ENCODE measurements at regions not wholly inside any gene's neighbourhood (a gene's known extent, or its start where the extent isn't known, plus 50 kb on each side); places are given as distances from the start of the nearest gene placed in this dataset.
"Not testable (repeated sequence)": the region's sequence is repeated elsewhere in the genome, so short reads cannot be mapped to it uniquely, and the experiment has no call there.

DNA sequence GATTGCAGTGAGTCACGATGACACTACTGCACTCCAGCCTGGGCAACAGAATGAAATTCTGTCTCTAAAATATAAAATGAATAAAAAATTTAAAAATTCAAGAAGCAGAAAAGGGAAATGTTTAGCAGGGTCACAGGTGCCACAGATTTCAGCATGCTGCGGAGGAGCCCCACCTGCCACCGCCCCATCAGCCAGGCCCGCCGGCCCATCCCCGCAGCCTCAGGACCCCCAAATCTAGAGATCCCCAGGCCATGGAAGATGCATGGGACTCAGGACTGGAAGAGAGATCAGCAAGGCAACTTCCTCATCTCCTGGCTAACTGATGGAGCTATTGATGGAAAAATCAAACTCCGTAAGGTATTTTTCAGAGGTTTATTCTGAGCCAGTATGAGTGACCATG, 208.2 kb downstream of the UQCRFS1 start:
- no peak for DNase-seq

DNA sequence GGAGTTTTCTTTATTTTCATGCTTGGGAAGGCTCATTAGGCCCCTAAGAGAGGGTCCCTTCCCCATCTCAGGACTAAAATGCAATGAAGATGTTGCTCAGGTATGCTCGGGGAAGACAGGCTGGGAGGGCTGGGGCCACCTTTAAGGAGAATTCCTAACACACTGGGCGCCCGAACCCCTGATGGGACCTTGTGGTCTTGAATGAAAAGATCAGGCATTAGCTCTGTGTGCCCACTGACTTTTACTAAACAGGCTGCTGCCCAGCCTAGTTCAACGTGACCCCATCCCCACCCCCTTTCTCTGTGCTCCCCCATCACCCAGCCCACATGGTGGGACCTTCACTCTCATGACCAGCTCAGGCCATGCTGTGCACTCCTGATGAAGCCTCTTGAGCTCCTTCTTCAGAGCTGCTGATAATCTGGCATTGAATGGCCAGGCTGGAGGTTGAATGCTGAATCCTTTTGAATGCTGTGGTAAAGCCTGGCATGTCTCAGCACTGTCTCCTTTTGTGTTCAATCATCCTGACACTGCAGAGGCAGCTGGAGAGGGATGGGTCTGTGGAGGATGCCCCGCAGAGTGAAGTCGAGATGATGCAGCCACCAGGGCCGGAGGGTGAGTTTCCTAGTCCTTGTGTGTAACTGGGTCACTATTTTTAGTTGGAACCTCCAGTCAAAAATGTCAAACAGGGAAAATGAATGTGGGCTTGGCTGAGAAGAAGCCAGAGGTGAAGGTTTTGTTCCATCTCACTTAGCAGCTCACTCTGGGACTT, 209.1 kb downstream of the UQCRFS1 start:
- DNase-seq, result no peak

- DNase-seq, result no peak
Observed at GRCh38 chr19:29002336-29002735, 210.6 kb downstream of the UQCRFS1 start.

- DNase-seq, result no peak
Observed at GRCh38 chr19:29001597-29002245, 211.2 kb downstream of the UQCRFS1 start.

DNA sequence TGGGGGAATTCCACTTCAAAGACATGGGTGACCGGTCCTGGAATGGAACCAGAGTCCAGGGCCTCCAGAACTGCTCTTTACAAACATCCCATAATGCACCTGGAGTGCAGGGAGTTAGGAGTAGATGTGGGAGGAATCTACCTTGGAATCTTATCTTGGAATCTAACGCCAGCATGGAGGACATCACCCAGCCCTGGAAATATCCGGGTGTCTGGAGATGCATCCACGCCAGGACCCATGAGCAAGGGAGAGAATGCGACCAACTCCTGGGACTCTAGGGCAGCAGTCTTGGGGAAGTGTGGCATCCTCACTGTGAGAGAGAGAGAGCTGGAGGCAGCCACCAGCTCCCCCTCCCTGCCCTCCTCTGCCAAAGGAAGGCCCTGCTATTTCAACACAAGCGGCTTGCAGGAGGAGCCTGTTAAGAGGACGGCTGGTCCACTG, 211.8 kb downstream of the UQCRFS1 start:
- no peak for DNase-seq

GRCh38 chr19:28999724-29000433, 213.1 kb downstream of the UQCRFS1 start:
- no peak for DNase-seq

DNA sequence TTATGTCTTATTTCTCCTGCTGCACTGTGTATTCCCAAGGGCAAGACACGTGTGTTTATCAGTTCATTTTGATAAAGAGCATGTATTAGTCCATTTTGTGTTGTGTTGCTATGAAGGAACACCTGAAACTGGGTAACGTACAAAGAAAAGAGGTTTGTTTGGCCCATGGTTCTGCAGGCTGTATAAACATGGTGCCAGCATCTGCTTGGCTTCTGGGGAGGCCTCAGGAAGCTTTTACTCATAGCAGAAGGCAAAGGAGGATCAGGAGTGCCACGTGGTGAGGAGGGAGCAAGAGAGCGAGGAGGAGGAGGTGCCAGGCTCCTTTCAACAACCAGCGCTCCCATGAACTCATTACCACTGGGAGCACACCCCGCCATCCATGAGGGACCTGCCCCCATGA, 214.0 kb downstream of the UQCRFS1 start:
- DNase-seq, result no peak

DNA sequence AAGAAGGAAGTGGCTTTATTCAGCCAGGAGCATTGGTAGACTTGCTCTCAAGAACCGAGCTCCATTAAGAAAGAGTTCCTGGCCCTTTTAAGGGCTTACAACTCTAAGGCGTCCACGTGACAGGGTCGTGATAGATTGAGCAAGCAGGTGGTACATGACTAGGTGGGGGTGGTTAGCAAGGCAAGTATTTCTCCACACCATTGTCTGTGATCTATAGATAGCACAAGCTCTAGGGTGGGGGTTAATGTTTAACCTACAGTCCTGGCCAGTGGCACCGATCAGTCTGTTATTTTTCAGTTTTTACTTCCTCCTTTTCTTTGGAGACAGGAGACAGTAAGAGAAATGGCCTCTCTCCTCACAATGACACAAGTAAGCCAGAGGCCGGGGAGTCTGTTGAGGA, 215.1 kb downstream of the UQCRFS1 start:
- DNase-seq, result not testable (repeated sequence)

- DNase-seq, result no peak
Observed at GRCh38 chr19:28990522-28990921, 222.4 kb downstream of the UQCRFS1 start.

DNA sequence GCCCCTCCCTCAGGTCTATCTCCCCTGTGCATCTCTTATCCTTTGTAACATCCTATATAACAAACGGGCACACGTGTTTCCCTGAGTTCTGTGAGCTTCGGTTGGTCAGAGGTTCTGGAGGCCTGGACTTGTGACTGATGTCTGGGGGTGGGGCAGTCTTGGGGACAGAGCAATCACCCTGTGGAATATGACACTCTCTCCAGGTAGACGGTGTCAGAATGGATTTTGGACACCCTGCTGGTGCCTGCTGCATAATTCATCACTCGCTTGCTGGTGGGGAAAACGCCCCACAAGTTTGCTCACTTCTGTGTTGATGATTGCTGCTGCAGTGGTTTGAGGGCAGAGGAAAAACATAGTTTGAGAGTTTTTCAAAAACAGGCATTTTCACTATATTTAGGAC, 223.2 kb downstream of the UQCRFS1 start:
- no peak for DNase-seq

- no peak for DNase-seq
Observed at GRCh38 chr19:28988066-28988465, 224.9 kb downstream of the UQCRFS1 start.

DNA sequence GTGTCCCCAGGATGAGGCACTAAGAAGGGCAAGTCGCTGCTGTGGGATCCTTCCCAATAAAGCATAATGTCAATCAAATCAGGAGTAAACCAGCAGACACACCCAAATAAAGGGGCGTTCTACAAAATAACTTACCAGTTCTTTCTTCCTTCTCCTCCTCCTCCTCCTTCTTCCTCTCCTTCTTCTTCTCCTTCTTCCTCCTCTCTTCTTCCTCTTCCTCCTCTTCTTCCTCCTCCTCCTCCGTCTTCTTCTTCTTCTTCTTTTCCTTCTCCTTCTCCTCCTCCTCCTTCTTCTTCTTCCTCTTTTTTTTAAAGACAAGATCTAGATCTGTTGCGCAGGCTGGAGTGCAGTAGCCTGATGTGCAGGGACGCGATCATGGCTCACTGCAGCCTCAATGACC, 225.8 kb downstream of the UQCRFS1 start:
- DNase-seq, result no peak

DNA sequence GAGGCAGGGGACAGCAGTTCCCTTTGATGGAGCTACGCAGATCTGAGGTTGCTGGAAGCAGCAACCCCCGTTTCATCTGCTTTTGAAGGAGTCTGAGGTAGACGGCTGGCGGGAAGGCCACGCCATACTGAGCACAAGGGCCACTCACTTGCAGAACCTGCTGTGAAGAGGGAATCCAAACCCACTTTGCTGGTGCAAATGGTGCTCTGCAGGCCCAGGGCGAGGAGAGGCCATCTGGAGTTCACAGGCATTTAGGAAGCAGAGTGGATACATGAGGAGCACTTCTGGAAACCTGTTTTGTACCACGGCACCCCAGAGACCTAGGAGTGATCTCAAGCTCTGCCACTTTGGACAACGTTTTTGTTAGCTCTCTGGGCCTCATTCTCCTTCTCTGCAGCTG, 227.8 kb downstream of the UQCRFS1 start:
- no peak for DNase-seq

- DNase-seq, result no peak
Observed at GRCh38 chr19:28984315-28984714, 228.6 kb downstream of the UQCRFS1 start.

GRCh38 chr19:28983430-28983829, 229.5 kb downstream of the UQCRFS1 start:
- DNase-seq, result no peak

GRCh38 chr19:28981994-28982393, 231.0 kb downstream of the UQCRFS1 start:
- no peak for DNase-seq

GRCh38 chr19:28981518-28981917, 231.4 kb downstream of the UQCRFS1 start:
- DNase-seq, result no peak

DNA sequence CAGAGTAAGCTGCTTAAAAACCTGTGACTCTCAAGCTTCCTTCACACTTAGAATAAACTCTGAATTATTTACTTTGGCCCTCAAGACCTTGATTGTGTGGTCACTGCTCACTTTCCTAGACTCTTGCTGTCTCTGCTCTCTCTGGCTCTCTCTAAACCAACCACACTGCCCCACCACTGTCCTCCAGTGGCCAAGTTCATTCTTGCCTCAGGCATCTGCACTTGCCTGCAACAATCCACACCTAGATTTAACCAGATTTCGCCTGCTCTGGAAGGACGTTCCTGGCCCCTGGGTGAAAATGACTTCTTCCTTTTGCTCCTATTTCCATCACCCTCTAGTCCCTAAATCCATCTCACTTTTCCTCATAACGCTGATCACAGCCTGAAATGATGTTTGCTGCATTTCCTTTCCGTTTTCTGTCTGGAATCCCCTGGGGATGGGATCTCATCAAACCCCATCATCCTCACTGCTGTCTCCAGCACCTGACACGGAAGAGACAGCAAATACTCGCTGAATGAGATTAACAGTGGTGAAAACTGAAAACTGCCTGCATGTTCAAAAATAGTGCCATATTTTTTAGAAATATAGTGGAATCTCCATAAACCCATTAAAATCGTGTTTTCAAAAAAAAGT, 232.6 kb downstream of the UQCRFS1 start:
- no peak for DNase-seq

DNA sequence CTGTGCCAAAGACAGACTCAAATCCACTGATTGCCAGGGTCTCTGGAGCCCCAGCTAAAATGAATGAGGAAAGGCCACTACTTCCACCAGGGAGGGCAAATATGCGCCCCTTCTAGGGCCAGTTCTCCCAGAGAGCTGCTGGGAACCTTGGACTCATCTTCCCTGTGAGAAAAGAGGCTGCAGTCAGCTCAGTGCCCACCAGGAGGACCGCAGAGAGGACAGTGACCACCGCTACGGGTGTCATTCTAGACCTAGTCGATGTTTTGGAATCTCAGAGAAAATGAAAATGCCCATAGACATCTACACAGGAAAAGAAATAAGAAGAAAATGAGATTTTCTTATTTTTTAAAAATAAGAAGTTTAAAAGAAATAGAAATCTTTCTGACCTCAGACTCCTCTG, 235.1 kb downstream of the UQCRFS1 start:
- DNase-seq, result no peak

DNA sequence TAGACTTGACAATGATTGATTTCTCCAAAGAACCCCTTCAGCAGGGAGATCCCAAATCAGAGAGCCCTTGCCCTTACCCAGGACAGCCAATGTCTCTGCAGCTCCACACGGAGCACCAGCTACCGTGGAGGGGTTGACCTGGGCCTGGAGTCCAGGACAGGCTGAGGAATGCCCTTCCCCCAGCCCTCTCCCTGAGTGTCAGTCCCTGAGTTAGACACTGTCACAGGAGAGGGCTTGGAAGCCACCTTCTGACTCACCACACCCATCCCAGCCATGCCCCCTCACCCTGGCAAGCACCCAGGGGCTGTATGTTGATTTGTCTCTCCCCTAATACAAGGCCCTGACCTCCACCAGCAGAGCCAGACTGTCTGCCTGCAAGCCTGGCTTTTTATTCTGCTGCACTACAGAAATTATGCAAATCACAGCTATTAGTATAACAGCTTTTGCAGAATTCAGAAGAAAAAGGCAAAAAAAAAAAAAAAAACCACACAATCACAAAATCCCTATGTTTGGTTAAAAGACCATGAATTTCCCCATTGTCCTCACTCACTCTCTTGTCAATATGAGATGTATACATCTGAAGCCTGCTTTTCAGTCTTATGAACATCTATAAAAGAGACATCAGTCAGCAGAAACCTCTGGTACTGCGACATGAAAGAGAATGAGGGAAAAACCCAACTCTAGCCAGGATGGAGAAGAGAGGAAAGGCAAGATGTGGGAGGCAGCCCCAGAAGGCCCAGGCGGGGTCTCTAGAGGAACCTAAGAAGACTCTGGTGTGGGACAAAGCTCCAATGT, 240.7 kb downstream of the UQCRFS1 start:
- DNase-seq, result no peak

- DNase-seq, result no peak
Observed at GRCh38 chr19:28971513-28971912, 241.4 kb downstream of the UQCRFS1 start.

DNA sequence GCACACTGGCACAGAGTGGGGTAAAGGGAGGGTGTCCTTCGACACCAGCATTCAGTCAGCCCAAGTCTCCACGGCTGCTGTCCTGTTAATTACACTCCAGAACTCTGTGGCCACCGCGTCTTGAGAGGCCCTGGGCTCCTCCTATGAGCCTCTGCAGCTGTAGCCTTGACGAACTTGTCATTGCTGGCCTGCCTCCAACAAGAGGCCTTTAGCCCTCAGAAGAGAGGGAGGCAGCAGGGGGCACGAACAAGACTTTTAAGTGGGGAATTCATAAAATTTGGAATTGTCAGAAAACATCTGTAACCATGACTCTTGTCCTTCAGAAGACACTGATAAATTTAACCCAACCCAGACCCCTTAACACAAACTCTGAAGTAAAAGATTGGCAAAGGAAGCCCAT, 241.9 kb downstream of the UQCRFS1 start:
- DNase-seq, result no peak

DNA sequence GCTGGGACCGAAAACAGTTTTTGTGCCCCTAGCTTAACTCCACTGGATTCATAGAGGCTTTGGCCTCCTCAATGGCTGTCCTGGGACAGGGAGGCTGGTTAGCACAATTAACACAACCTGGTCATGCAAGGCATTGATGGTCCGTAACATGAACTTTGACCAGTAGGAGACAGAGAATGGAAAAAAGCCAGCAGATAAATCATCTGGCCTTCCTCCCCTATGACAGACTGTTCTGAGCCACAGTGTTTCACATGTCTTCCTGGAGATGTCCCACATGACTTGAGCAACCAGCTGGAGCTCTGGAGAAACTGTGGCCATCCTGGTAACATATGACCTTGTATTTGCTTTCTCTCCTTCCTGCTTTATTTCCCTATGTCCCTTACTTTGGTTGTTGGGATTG, 244.2 kb downstream of the UQCRFS1 start:
- no peak for DNase-seq
